H9 (cell line): ENCODE measurements at regions not wholly inside any gene's neighbourhood (a gene's known extent, or its start where the extent isn't known, plus 50 kb on each side); places are given as distances from the start of the nearest gene placed in this dataset.

Experiments used
- DNase-seq: peaks from one replicate; pipeline ENCODE4 v3.0.0-alpha.2; 2017
- H2AFZ ChIP-seq: one replicate; pipeline ENCODE4 v1.6.1; 2013; ENCODE audit warnings: mild to moderate bottlenecking, low read length, control low read depth, moderate library complexity
- H2AK5ac ChIP-seq: 2 replicates; pipeline ENCODE4 v1.6.1; 2013; ENCODE audit warnings: low read length, control low read depth, mixed read lengths; ENCODE audit not compliant: insufficient read length
- H2BK120ac ChIP-seq: one replicate; pipeline ENCODE4 v1.6.1; 2013; ENCODE audit warnings: low read depth, mild to moderate bottlenecking, low read length, control low read depth, inconsistent platforms; ENCODE audit not compliant: poor library complexity, severe bottlenecking
- H2BK12ac ChIP-seq: 2 replicates; pipeline ENCODE4 v1.6.1; 2013; ENCODE audit warnings: low read length, control low read depth, mixed read lengths, low read depth; ENCODE audit not compliant: insufficient read length
- H2BK15ac ChIP-seq: 2 replicates; pipeline ENCODE4 v1.6.1; 2013; ENCODE audit warnings: low read depth, low read length, control low read depth
- H2BK20ac ChIP-seq: one replicate; pipeline ENCODE4 v1.6.1; 2013; ENCODE audit warnings: low read depth, mild to moderate bottlenecking, low read length, control low read depth, inconsistent platforms; ENCODE audit not compliant: poor library complexity, severe bottlenecking
- H2BK5ac ChIP-seq: 2 replicates; pipeline ENCODE4 v1.6.1; 2013; ENCODE audit warnings: low read length, control low read depth, mixed read lengths; ENCODE audit not compliant: insufficient read length
- H3K14ac ChIP-seq: 2 replicates; pipeline ENCODE4 v1.6.1; 2013; ENCODE audit warnings: low read length, control low read depth; ENCODE audit not compliant: insufficient read depth
- H3K18ac ChIP-seq: 2 replicates; pipeline ENCODE4 v1.6.1; 2013; ENCODE audit warnings: low read depth, mild to moderate bottlenecking, mixed read lengths, low read length, control low read depth; ENCODE audit not compliant: insufficient read length
- H3K23ac ChIP-seq: 2 replicates; pipeline ENCODE4 v1.6.1; 2013; ENCODE audit warnings: low read length, control low read depth, mixed read lengths, low read depth; ENCODE audit not compliant: insufficient read length
- H3K23me2 ChIP-seq: 2 replicates; pipeline ENCODE4 v1.6.1; 2013; ENCODE audit warnings: low read depth, mild to moderate bottlenecking, mixed read lengths, low read length, control low read depth; ENCODE audit not compliant: insufficient read length, poor library complexity, severe bottlenecking
- H3K27ac ChIP-seq: 2 replicates; pipeline ENCODE4 v1.5.1; 2013; ENCODE audit warnings: low read length, control low read depth, mixed read lengths, low read depth; ENCODE audit not compliant: insufficient read length
- H3K27me3 ChIP-seq: 2 replicates; pipeline ENCODE4 v1.6.1; 2013; ENCODE audit warnings: low read length, control low read depth, inconsistent platforms; ENCODE audit not compliant: insufficient read depth
- H3K4ac ChIP-seq: 2 replicates; pipeline ENCODE4 v1.6.1; 2013; ENCODE audit warnings: low read depth, mild to moderate bottlenecking, control low read depth, inconsistent platforms, low read length, moderate library complexity
- H3K4me1 ChIP-seq: 2 replicates; pipeline ENCODE4 v1.6.1; 2013; ENCODE audit warnings: low read length, control low read depth, inconsistent platforms; ENCODE audit not compliant: insufficient read depth
- H3K4me2 ChIP-seq: 2 replicates; pipeline ENCODE4 v1.6.1; 2013; ENCODE audit warnings: low read length, control low read depth, mixed read lengths; ENCODE audit not compliant: insufficient read length, insufficient read depth
- H3K56ac ChIP-seq: 2 replicates; pipeline ENCODE4 v1.6.1; 2013; ENCODE audit warnings: low read depth, mild to moderate bottlenecking, mixed read lengths, low read length, control low read depth; ENCODE audit not compliant: insufficient read length
- H3K79me1 ChIP-seq: 2 replicates; pipeline ENCODE4 v1.6.1; 2013; ENCODE audit warnings: low read depth, mild to moderate bottlenecking, moderate library complexity, low read length, control low read depth, inconsistent platforms; ENCODE audit not compliant: insufficient read depth, poor library complexity, severe bottlenecking
- H3K79me2 ChIP-seq: 2 replicates; pipeline ENCODE4 v1.6.1; 2013; ENCODE audit warnings: low read length, control low read depth, inconsistent platforms; ENCODE audit not compliant: insufficient read depth
- H3K9ac ChIP-seq: 2 replicates; pipeline ENCODE4 v1.6.1; 2013; ENCODE audit warnings: low read length, control low read depth, mixed read lengths; ENCODE audit not compliant: insufficient read length; ENCODE audit errors: extremely low read depth
- H3K9me3 ChIP-seq: one replicate; pipeline ENCODE4 v1.6.1; 2013; ENCODE audit warnings: low read depth, low read length, inconsistent platforms; ENCODE audit not compliant: control insufficient read depth
- H3T11ph ChIP-seq: one replicate; pipeline ENCODE4 v1.6.1; 2013; ENCODE audit warnings: mild to moderate bottlenecking, low read length, control low read depth, inconsistent platforms
- H4K20me1 ChIP-seq: one replicate; pipeline ENCODE4 v1.6.1; 2013; ENCODE audit not compliant: control insufficient read depth, insufficient read length, insufficient read depth
- H4K5ac ChIP-seq: 2 replicates; pipeline ENCODE4 v1.6.1; 2013; ENCODE audit warnings: low read depth, mild to moderate bottlenecking, mixed read lengths, low read length, control low read depth; ENCODE audit not compliant: insufficient read length
- H4K8ac ChIP-seq: replicated peaks from 2 replicates; pipeline ENCODE4 v1.6.1; 2013; ENCODE audit warnings: low read length, control low read depth, mixed read lengths, low read depth; ENCODE audit not compliant: insufficient read length
- H4K91ac ChIP-seq: 2 replicates; pipeline ENCODE4 v1.6.1; 2013; ENCODE audit warnings: low read depth, mild to moderate bottlenecking, moderate library complexity, mixed read lengths, low read length, control low read depth; ENCODE audit not compliant: insufficient read length
- H3K27ac Mint-ChIP-seq, 3 experiments: 2 replicates in 2 of 3; 3 replicates in 1 of 3; pipeline ENCODE4 v1.8.0; 2020 to 2021; ENCODE audit warnings: mixed read lengths in 3 of 3, mild to moderate bottlenecking in 1 of 3, moderate library complexity in 1 of 3
- H3K27me3 Mint-ChIP-seq: 2 replicates; pipeline ENCODE4 v1.8.0; 2021; ENCODE audit warnings: low read depth, mild to moderate bottlenecking, moderate library complexity, mixed read lengths
- H3K36me3 Mint-ChIP-seq, 3 experiments: 2 replicates in 2 of 3; 3 replicates in 1 of 3; pipeline ENCODE4 v1.8.0; 2020 to 2021; ENCODE audit warnings: low read depth in 3 of 3, mixed read lengths in 3 of 3; ENCODE audit not compliant: insufficient read depth in 1 of 3
- H3K4me1 Mint-ChIP-seq, 2 experiments: 2 replicates each; pipeline ENCODE4 v1.8.0; 2020; ENCODE audit warnings: mixed read lengths in 2 of 2
- H3K4me3 Mint-ChIP-seq, 2 experiments: 2 replicates in 1 of 2; 3 replicates in 1 of 2; pipeline ENCODE4 v1.8.0; 2020 to 2021; ENCODE audit warnings: mild to moderate bottlenecking in 2 of 2, mixed read lengths in 2 of 2, moderate library complexity in 1 of 2
- H3K9me3 Mint-ChIP-seq, 2 experiments: 2 replicates in 1 of 2; 3 replicates in 1 of 2; pipeline ENCODE4 v1.8.0; 2020; ENCODE audit warnings: mild to moderate bottlenecking in 2 of 2, mixed read lengths in 2 of 2, moderate library complexity in 1 of 2
- WGBS: extraction: QIAGEN DNeasy Blood & Tissue Kit; methylation state at CpG from one replicate; pipeline ENCODE4 v1.1.7; 2013; ENCODE audit warnings: missing lambda C conversion rate, low lambda C conversion rate, mixed read lengths; ENCODE audit not compliant: insufficient read length; ENCODE audit errors: extremely low coverage; 5-methylcytosine and 5-hydroxymethylcytosine counted together
- TF ChIP-seq, protein P1 (sequence below): fragments of 200-600 bp; sonication (generic); conservative IDR thresholded peaks from 3 replicates; pipeline ENCODE4 v1.8.0; 2021; ENCODE audit warnings: antibody characterized with exemption, mild to moderate bottlenecking

DNA sequence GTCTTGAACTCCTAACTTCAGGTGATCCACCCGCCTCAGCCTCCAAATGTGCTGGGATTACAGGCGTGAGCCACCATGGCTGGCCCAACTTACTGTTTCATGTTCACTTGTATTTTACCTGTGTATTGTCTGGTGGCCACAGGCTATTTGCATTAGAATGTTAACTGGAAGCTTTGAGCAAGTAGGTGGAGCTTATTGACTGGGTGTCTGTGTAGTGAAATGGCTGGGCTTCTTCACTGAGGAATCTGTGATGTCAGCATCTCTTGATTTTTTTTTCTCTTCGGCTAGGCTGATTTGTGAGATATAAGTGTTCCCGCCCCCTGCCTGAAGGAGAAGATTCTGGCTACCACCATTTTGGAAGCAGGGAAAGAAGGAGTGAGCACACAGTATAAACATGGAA is 237.8 kb upstream of the PEX5L start:
- no peak overlapping the region for H2BK15ac ChIP-seq
- H2AFZ ChIP-seq = peak overlapping the region; percentile 2
- H3K18ac ChIP-seq = peak overlapping the region; percentile 42
- H3K23ac ChIP-seq = no peak overlapping the region
- H3K14ac ChIP-seq = no peak overlapping the region
- no peak overlapping the region for H3T11ph ChIP-seq
- H3K9ac ChIP-seq = no peak overlapping the region
- no peak overlapping the region for H4K8ac ChIP-seq
- Mint-ChIP-seq H3K27me3 (no peaks in the 10 kb centered on the region), H3K4me3 (no peak overlapping the region), H3K4me1 (peaks cover 5 to 15% of the 10 kb centered on the region in 2 experiments; a peak in 3 of 4 replicates), H3K36me3 (no peaks in the 10 kb centered on the region), H3K9me3 (peaks cover 0 to 3% of the 10 kb centered on the region in 2 experiments; a peak in 3 of 5 replicates), H3K27ac (peak overlapping the region in 1 of 3 experiments; percentile 49; a peak in 1 of 7 replicates)
- H3K9me3 ChIP-seq = no peaks in the 10 kb centered on the region
- H3K4me2 ChIP-seq = no peak overlapping the region
- no peaks in the 10 kb centered on the region for H3K23me2 ChIP-seq
- no peak overlapping the region for H2AK5ac ChIP-seq
- H3K4me1 ChIP-seq = no peaks in the 10 kb centered on the region; the same call in 1 of the 2 replicates
- H2BK12ac ChIP-seq = no peak overlapping the region
- no peak overlapping the region for H3K56ac ChIP-seq
- no peaks in the 10 kb centered on the region for H3K27me3 ChIP-seq
- WGBS = no CpG with 5 or more reads among the region's 4 CpGs
- H4K5ac ChIP-seq = no peak overlapping the region
- no peak overlapping the region for H3K4ac ChIP-seq
- TF ChIP-seq, protein P1, sequence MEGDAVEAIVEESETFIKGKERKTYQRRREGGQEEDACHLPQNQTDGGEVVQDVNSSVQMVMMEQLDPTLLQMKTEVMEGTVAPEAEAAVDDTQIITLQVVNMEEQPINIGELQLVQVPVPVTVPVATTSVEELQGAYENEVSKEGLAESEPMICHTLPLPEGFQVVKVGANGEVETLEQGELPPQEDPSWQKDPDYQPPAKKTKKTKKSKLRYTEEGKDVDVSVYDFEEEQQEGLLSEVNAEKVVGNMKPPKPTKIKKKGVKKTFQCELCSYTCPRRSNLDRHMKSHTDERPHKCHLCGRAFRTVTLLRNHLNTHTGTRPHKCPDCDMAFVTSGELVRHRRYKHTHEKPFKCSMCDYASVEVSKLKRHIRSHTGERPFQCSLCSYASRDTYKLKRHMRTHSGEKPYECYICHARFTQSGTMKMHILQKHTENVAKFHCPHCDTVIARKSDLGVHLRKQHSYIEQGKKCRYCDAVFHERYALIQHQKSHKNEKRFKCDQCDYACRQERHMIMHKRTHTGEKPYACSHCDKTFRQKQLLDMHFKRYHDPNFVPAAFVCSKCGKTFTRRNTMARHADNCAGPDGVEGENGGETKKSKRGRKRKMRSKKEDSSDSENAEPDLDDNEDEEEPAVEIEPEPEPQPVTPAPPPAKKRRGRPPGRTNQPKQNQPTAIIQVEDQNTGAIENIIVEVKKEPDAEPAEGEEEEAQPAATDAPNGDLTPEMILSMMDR = no peak
- no peaks in the 10 kb centered on the region for H3K79me1 ChIP-seq
- no peak overlapping the region for H2BK20ac ChIP-seq
- no peaks in the 10 kb centered on the region for H4K20me1 ChIP-seq
- H2BK5ac ChIP-seq = no peak overlapping the region
- H2BK120ac ChIP-seq = no peak overlapping the region
- H3K79me2 ChIP-seq = no peaks in the 10 kb centered on the region
- H3K27ac ChIP-seq = no peak overlapping the region
- DNase-seq = peak; percentile 24
- no peak overlapping the region for H4K91ac ChIP-seq
